Fibroblast of pulmonary artery (primary cell): ENCODE measurements at regions not wholly inside any gene's neighbourhood (a gene's known extent, or its start where the extent isn't known, plus 50 kb on each side); places are given as distances from the start of the nearest gene placed in this dataset.

Experiments used
- DNase-seq: peaks from one replicate; pipeline ENCODE4 v3.0.0-alpha.2; 2010; ENCODE audit warnings: low read depth
- H3K4me3 ChIP-seq: replicated peaks from 2 replicates; pipeline ENCODE4 v1.5.1; 2011; ENCODE audit warnings: low read depth, mild to moderate bottlenecking, control low read depth, low read length, moderate library complexity
- CTCF ChIP-seq: IDR thresholded peaks from 2 replicates; pipeline ENCODE4 v1.5.1; 2011; ENCODE audit warnings: mild to moderate bottlenecking, control low read depth, low read length, inconsistent platforms; ENCODE audit errors: missing control alignments

DNA sequence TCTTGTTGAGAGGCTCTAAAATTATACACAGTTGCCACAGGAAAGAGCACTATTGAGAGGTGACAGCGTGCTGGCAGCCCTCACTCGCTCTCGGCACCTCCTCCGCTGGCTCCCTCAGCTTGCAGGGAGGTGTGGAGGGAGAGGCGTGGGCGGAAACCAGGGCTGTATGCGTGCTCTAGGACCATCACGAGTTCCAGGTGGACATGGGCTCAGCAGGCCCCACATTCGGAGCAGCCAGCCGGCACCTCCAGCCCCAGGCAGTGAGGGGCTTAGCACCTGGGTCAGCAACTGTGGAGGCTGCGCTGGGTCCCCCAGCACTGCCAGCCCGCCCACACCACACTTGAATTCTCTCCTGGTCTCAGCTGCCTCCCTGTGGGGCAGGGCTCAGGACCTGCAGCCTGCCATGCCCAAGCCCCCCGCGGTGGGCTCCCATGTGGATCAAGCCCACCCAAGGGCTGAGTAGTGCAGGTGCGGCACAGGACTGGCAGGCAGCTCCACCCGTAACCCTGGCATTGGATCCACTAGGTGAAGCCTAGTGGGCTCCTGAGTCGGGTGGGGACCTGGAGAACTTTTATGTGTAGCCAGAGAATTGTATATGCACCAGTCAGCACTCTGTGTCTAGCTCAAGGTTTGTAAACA lies 460.6 kb upstream of the ALCAM start:
- no peak overlapping the region for H3K4me3 ChIP-seq
- DNase-seq, result no peak
- no peak for TF ChIP-seq CTCF

DNA sequence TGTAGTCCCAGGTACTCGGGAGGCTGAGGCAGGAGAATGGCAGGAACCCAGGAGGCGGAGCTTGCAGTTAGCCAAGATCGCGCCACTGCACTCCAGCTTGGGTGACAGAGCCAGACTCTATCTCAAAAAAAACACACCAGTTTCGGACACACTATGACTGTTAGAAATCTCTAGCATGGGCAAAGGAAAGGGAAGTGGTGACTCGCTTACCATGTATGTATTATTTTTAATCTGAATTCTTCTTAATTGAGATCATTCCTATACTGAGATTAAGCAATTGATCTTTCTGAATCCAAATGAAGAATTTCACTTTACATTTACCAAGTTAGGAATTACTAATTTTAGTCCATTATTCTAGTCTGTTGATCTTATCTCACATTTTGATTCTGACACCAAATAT lies 459.2 kb upstream of the ALCAM start:
- H3K4me3 ChIP-seq, result no peak overlapping the region
- TF ChIP-seq CTCF, result no peak
- peak; percentile 90 for DNase-seq

DNA sequence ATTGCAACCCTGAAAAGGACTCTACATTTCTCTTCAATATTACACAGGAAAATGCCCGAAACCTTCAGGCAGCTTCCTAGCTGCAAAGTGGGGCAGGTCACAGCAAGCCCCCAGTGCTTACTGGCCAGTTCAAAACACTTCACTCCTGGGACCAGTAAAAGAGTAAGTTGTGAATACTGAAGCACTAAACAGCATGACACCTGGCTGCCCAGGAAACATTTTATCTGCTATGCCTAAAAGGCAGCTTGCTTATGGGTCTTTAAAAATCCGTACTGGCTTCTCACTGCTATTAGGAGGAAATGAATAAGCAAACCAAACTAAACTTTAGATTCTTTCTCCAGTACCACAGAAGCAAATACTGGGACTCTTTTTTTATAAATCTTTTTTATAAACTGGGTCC lies 457.9 kb upstream of the ALCAM start:
- no peak overlapping the region for H3K4me3 ChIP-seq
- peak; percentile 8 for DNase-seq
- no peak for TF ChIP-seq CTCF

DNA sequence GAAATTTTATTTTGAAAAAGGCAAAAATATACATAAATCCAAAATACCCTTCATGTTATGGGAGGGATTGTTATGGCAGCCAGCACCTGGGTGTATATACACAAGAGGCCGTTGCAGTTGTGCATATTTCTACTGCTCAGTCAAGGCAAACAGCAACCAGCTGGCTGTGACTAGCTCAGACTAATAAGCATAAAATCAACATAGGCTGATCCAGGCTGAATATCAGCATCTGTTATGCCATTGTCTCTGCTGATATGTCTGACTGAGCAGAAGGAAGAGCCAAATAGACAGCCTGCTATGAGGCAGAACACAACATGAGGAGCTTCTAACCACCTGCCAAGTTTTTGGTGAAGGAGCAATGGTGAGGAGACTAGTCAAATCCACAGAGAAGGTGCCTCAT lies 457.5 kb upstream of the ALCAM start:
- DNase-seq, result peak; percentile 64
- H3K4me3 ChIP-seq, result no peak overlapping the region

DNA sequence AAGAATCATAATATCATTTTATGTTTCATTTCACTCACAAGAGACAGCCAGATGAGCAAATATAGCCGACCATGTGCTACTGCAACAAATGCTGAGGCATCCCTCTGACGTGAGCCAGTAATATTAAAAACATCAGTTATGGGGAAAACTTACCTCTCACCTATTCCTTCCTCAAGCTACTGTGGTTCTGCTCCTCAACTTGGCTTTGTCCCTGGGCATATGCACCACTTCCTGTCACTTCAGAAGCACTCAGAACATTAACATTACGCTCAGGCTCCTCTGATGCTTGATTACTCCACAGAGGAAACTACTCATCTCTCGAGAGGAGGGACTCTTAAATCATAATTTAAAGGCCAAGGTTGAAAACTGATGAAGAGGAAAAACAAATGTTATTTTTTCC lies 457.0 kb upstream of the ALCAM start:
- peak; percentile 24 for DNase-seq
- no peak for TF ChIP-seq CTCF
- H3K4me3 ChIP-seq, result no peak overlapping the region

More for the DNA sequence above, 457.5 kb upstream of the ALCAM start:
- TF ChIP-seq CTCF, result no peak

GRCh38 chr3:104911376-104911775 lies 455.3 kb upstream of the ALCAM start:
- no peak overlapping the region for H3K4me3 ChIP-seq
- no peak for TF ChIP-seq CTCF
- no peak for DNase-seq

DNA sequence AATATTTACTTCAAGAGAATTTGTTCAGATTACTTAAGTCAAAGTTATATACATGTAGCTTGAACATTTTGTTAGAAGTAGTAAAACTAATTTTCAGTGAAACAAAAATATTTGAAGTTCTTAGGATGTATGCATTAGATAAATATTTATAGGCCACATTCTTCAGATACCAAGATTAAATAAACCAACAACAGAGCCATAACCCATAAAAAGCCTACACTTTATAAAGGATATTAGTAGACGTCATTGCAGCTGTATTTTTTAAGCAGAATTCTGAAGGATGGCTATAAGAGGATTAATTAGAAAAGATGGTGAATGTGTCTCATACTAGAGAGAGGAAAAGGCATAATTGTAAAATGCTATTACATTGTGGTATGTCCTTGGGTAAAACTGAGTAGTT lies 449.7 kb upstream of the ALCAM start:
- no peak overlapping the region for H3K4me3 ChIP-seq
- no peak for DNase-seq
- no peak for TF ChIP-seq CTCF
